NT2/D1 (cell line): ENCODE measurements at regions not wholly inside any gene's neighbourhood (a gene's known extent, or its start where the extent isn't known, plus 50 kb on each side); places are given as distances from the start of the nearest gene placed in this dataset.
"Not testable (repeated sequence)": the region's sequence is repeated elsewhere in the genome, so short reads cannot be mapped to it uniquely, and the experiment has no call there.

Source experiments
- DNase-seq: peaks from one replicate; pipeline ENCODE4 v3.0.0-alpha.2; 2011; ENCODE audit warnings: low read depth, low spot score
- H3K27me3 ChIP-seq: 2 replicates; pipeline ENCODE4 v1.6.0; 2011; ENCODE audit warnings: mild to moderate bottlenecking; ENCODE audit not compliant: insufficient read length, insufficient read depth
- H3K36me3 ChIP-seq: 2 replicates; pipeline ENCODE4 v1.6.1; 2011; ENCODE audit warnings: mild to moderate bottlenecking, low read length, mixed read lengths; ENCODE audit not compliant: insufficient read depth, insufficient read length
- H3K4me1 ChIP-seq: 2 replicates; pipeline ENCODE4 v1.5.1; 2011; ENCODE audit not compliant: insufficient read depth, insufficient read length
- H3K4me3 ChIP-seq: 2 replicates; pipeline ENCODE4 v1.5.1; 2011; ENCODE audit warnings: low read depth; ENCODE audit not compliant: insufficient read length
- H3K9ac ChIP-seq: 2 replicates; pipeline ENCODE4 v1.6.0; 2011; ENCODE audit warnings: low read depth; ENCODE audit not compliant: insufficient read length
- H3K9me3 ChIP-seq: 2 replicates; pipeline ENCODE4 v1.5.1; 2011; ENCODE audit warnings: mild to moderate bottlenecking, low read length; ENCODE audit not compliant: insufficient read depth
- SUZ12 ChIP-seq: IDR thresholded peaks from 2 replicates; pipeline ENCODE4 v1.6.1; 2011; ENCODE audit not compliant: insufficient read length, insufficient read depth; ENCODE audit errors: extremely low read depth
- YY1 ChIP-seq: IDR thresholded peaks from 2 replicates; pipeline ENCODE4 v1.6.1; 2011; ENCODE audit not compliant: insufficient read length, insufficient read depth
- ZNF274 ChIP-seq: IDR thresholded peaks from 2 replicates; pipeline ENCODE4 v1.6.1; 2011; ENCODE audit warnings: mild to moderate bottlenecking, low read depth, low read length

DNA sequence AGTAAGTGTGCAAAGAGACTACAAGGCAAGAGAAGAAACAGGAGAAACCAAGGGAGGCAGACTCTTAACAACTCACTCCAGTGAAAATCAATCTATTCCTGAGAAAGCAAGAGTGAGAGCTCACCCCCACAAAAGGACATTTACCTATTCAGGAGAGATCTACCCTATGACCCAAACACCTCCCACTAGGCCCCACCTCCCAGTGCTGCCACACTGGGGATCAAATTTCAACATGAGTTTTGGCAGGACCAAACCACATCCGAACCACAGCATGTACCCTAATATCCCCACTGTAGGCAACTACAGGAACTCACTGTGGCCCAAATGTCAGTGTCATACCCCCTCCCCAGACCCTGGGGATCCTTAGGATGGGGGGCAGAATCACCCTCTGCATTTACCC is 526.2 kb upstream of the B3GAT1 start:
- Histone ChIP-seq H3K4me3 (no peak overlapping the region), H3K9ac (no peak overlapping the region), H3K36me3 (no peaks in the 10 kb centered on the region), H3K27me3 (no peaks in the 10 kb centered on the region), H3K9me3 (peaks cover 6% of the 10 kb centered on the region; the same call in 1 of the 2 replicates), H3K4me1 (peaks cover 4% of the 10 kb centered on the region)
- no peak for DNase-seq
- TF ChIP-seq SUZ12 (no peak), ZNF274 (no peak), YY1 (no peak)

DNA sequence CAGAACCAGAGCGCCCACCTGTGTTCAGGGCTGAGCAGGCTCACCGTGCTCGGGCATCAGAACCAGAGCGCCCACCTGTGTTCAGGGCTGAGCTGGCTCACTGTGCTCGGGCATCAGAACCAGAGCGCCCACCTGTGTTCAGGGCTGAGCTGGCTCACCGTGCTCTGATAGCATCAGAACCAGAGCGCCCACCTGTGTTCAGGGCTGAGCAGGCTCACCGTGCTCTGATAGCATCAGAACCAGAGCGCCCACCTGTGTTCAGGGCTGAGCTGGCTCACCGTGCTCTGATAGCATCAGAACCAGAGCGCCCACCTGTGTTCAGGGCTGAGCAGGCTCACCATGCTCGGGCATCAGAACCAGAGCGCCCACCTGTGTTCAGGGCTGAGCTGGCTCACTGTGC is 525.2 kb upstream of the B3GAT1 start:
- not testable (repeated sequence) for H3K9me3 ChIP-seq, H3K9ac ChIP-seq, H3K4me1 ChIP-seq, DNase-seq, H3K36me3 ChIP-seq, H3K27me3 ChIP-seq, H3K4me3 ChIP-seq

DNA sequence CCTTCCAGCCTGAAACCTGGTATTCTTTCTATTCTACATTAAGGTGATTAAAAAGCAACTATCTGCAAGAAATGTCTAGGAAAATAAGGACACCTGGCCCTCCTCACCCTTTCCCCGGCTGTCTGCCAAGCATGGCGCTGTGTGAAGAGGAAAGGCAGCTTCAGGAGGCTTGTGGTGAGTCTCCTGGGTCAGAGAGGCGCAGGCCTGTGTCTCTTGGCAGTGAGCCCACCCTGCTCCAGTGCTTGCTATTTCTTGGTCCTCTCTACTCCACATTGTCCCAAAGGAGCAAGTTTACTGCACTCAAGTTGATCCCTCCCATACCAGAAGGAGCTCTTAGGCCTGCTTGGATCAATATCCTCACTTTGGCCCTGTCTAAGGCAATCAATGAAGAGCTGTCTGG is 520.7 kb upstream of the B3GAT1 start:
- no peak for DNase-seq
- Histone ChIP-seq H3K4me1 (no peaks in the 10 kb centered on the region), H3K9me3 (peaks cover 6% of the 10 kb centered on the region; the same call in 1 of the 2 replicates), H3K9ac (no peak overlapping the region), H3K27me3 (no peaks in the 10 kb centered on the region), H3K36me3 (no peaks in the 10 kb centered on the region), H3K4me3 (no peak overlapping the region)
- TF ChIP-seq ZNF274 (no peak), SUZ12 (no peak), YY1 (no peak)

DNA sequence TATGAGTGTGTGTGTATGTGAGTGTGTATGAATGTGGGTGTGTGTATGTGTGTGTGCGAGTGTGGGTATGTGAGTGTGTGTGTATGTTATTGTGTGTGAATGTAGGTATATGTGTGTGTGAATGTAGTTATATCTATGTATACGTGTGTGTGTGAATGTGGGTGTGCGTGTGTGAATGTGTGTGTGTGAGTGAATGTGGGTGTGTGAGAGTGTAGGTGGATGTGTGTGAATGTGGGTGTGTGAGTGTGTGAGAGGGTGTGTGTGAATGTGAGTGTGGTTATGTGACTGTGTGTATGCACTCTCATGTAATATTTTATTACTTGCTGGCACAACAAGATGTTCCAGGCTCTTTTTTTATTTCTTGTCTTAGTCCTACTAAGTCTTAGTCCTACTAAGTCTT is 513.4 kb upstream of the B3GAT1 start:
- no peak for DNase-seq
- H3K4me1 ChIP-seq = no peaks in the 10 kb centered on the region
- no peaks in the 10 kb centered on the region; the same call in 1 of the 2 replicates for H3K9me3 ChIP-seq
- no peak overlapping the region for H3K9ac ChIP-seq
- no peaks in the 10 kb centered on the region for H3K27me3 ChIP-seq
- TF ChIP-seq SUZ12 (no peak), ZNF274 (no peak), YY1 (no peak)
- no peak overlapping the region for H3K4me3 ChIP-seq
- H3K36me3 ChIP-seq = no peaks in the 10 kb centered on the region

DNA sequence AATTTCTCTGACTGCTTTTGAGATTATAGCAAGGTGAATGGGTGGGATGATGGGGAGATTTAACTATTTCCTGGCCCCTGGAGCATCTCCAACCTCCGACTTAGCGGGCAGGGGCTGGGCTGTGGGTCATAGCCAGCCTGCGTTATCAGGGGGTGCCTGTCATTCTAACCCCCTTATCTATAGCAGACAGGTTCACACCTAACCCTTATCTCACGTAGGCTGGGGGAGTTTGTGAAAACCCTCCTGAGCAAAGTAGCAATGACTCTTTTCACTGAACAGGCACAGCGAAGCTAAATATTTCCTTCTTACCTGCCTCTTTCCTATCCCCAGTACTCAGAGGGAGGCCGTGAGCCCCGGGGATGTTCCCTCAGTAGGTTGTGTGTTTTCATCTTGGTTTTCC is 511.4 kb upstream of the B3GAT1 start:
- H3K9me3 ChIP-seq = no peaks in the 10 kb centered on the region; the same call in 1 of the 2 replicates
- TF ChIP-seq SUZ12 (no peak), ZNF274 (no peak), YY1 (no peak)
- no peaks in the 10 kb centered on the region for H3K27me3 ChIP-seq
- H3K4me3 ChIP-seq = no peak overlapping the region
- DNase-seq = no peak
- H3K36me3 ChIP-seq = no peaks in the 10 kb centered on the region
- H3K9ac ChIP-seq = no peak overlapping the region
- no peaks in the 10 kb centered on the region for H3K4me1 ChIP-seq

DNA sequence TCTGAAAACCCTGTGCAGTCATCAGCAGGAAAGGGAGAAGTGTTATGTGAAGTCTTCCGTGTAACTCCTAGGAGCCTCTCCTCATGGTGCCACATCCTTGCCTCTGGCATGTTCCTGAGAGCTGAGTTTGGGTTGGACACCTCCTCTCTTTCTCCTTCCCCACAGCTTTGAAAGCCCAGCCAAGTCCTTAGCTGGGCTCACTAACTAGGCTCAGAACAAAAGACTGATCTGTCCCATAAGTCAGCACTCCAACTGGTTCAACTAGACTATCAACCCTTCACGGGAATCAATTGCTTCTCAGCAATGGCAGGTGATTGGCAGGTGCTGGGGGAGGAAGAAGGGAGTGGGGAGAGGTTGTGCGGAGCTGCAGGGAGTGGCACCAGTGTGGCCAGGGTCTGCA is 509.9 kb upstream of the B3GAT1 start:
- TF ChIP-seq SUZ12 = no peak
- no peak for TF ChIP-seq ZNF274
- TF ChIP-seq YY1 = no peak
- DNase-seq = no peak
- Histone ChIP-seq H3K27me3 (no peaks in the 10 kb centered on the region), H3K4me1 (no peaks in the 10 kb centered on the region), H3K4me3 (no peak overlapping the region), H3K36me3 (no peaks in the 10 kb centered on the region), H3K9me3 (no peaks in the 10 kb centered on the region; the same call in 1 of the 2 replicates), H3K9ac (no peak overlapping the region)

DNA sequence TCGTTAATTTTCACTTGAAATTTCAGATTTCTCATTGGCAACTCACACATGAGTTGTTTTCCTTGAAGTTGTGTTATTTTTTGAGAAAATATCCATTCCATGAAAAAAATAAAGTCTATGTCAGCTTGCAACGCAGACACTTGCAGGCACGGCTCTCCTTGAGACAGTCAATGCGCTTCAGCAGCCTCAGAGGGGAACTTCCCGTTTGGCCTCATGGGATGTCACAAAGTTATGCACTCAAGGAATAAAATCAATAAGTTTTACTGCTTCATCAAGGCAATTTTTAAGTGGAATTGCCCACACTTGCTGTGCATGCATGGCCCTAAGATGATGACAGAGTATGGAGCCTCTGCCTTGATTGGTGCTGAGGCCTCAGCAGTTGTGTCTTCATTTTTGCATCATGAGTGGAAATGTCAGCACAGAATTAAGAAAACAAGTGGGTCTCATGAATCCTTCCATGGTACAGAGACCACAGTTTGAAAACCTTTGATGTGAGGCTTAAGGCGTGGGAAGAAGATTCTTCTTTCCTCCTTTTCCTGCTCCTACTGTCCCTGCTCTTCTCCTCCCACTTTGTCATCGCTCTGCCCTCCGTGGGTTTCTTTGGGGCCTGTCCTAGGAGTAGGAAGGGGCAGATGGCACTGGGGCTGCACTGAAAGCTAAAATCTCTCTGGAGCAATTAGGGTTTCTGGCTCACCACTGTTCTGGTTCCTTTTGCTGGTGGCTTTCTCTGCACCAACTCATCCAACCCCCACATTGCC is 509.0 kb upstream of the B3GAT1 start:
- DNase-seq = no peak
- H3K36me3 ChIP-seq = no peaks in the 10 kb centered on the region
- no peak overlapping the region for H3K9ac ChIP-seq
- H3K27me3 ChIP-seq = no peaks in the 10 kb centered on the region
- TF ChIP-seq YY1 (no peak), SUZ12 (no peak), ZNF274 (no peak)
- no peaks in the 10 kb centered on the region for H3K4me1 ChIP-seq
- no peak overlapping the region for H3K4me3 ChIP-seq
- H3K9me3 ChIP-seq = no peaks in the 10 kb centered on the region; the same call in 1 of the 2 replicates

DNA sequence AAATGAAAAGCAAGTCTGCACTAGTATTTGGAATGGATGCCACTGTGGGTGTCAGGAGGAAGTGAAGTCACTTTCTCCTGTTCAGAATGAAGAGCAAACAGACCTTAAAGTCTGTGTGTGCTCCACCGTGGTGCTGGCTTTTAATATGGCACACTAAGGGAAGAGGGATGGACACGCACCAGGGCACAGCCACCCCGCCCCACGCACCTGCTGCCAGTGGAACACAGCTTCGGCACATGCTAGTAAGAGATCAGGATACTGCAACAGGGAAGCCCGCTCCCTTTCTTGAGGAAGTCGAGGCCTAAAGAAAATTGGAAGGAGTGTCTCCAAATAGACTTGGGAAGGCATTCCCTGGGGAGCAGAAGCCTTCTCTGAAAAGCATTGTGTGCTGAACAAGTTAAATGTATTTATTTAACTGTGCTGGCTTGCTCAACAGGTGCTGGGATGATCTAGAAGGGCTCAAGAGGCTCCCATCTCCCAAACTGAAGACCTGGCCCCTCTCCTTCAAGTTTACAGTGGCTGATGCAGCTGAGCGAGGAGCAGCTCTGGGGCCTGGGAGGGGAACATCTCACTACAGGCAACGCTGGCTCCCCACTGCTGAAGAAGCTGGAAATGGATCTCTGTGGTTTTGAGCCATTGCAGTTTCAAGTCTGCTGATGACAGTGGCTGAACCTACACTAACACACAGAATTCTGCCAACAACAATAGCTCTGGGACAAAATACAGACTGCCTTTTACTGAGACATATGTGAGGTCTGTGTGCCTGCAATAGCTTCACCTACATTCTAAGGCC is 504.6 kb upstream of the B3GAT1 start:
- Histone ChIP-seq H3K36me3 (no peaks in the 10 kb centered on the region), H3K27me3 (no peaks in the 10 kb centered on the region), H3K4me3 (no peak overlapping the region), H3K4me1 (no peaks in the 10 kb centered on the region), H3K9me3 (no peaks in the 10 kb centered on the region), H3K9ac (no peak overlapping the region)
- no peak for DNase-seq
- TF ChIP-seq ZNF274 (no peak), SUZ12 (no peak), YY1 (no peak)
